GM21619 (cell line): ENCODE measurements at regions not wholly inside any gene's neighbourhood (a gene's known extent, or its start where the extent isn't known, plus 50 kb on each side); places are given as distances from the start of the nearest gene placed in this dataset.
"Not testable (repeated sequence)": the region's sequence is repeated elsewhere in the genome, so short reads cannot be mapped to it uniquely, and the experiment has no call there.

Experiments
- ATAC-seq: cut with Tn5 transposase; IDR thresholded peaks from one replicate; pipeline ENCODE4 v1.9.1; 2021; ENCODE audit not compliant: unreplicated experiment

- ATAC-seq, result no peak
Observed at GRCh38 chr16:86737083-86737482, 158.7 kb downstream of the FOXL1 start.

DNA sequence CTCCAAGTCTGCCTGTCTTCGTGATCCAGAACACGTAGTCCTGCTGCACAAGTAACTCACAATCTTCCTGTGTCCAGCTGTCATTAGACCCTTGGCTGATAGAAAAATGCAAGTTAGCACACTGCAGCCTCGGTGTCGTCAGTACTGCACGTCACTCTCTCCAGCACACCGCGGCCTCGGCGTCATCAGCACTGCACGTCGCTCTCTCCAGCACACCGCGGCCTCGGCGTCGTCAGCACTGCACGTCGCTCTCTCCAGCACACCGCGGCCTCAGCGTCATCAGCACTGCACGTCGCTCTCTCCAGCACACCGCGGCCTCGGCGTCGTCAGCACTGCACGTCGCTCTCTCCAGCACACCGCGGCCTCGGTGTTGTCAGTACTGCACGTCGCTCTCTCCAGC, 160.0 kb downstream of the FOXL1 start:
- ATAC-seq, result not testable (repeated sequence)

GRCh38 chr16:86739178-86739577, 160.8 kb downstream of the FOXL1 start:
- ATAC-seq, result no peak

DNA sequence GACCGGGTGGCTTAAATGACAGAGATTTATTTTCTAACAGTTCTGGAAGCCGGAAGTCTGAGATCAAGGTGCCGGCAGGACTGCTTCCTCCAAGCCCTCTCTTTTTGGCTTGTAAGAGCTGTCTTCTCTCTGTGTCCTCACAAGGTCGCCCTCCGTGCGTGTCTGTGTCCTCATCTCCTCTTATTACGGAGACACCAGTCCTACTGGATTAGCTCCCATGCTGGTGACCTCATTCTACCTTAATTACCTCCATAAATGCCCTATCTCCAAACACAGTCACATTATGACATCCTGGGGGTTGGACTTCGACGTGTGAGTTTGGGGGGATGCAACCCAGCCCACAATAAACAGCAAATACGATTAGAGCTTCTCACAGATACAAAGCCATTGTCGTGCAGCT, 161.5 kb downstream of the FOXL1 start:
- ATAC-seq, result no peak

- no peak for ATAC-seq
Observed at GRCh38 chr16:86740298-86740697, 161.9 kb downstream of the FOXL1 start.

DNA sequence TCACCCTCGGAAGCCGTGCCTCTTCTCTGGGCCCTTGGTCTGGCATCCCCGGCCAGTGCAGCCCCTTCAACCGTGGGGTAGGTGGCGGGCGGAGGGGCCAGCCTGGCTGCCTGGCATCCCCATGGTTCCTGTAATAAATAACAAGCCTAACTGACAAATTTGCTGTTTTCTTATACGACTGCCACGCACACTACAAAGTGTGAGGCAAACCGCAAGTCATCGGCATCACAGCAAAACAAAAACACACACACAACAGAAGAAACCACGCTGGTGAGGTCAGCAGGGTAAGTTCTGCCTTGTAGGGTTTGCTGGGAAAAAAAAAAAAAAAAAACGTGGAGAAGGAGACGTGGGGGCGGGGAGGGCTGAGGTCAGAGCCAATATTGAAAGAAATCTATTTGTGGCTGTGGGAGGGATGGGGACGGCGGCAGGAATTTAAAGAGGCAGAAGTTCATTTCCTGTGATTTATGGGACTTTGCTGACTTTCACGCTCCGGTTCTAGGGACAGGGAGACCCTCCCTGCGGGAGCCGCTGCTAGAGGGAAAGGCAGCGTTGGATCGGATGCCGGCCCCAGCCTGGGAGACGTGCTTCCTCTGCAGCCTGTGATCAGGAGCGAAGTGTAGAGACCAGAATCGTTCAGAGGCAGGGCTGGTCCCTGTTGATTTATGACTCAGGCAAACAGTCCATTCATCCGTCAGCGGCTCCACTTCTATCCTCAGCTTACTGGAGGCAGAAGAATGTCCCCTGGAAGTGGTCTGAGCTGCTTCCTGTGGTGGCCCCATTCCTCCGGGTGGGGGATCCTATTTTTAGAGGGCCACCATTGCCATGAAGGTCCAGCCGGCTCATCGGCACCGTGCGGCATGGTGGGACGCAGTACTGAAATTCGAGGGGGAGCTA, 162.8 kb downstream of the FOXL1 start:
- no peak for ATAC-seq

DNA sequence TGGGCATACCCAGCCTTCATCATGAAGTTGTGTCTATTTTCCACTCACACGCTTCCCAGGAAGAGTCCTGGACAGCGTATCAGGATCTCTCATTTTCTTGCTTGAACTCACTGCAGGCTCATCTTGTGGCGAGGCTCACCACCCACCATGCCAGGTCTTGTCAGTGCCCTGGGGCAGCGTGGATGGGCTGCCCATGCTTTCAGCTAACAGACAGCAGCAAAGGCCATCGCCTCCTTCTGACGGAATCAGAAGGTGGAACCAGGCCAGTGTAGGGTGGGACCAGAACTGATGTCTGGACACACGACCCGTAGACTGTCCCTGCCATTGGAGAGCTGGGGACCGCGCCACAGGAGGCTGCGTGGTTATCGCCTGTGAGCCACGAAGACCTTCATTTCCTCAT, 169.4 kb downstream of the FOXL1 start:
- ATAC-seq, result no peak

DNA sequence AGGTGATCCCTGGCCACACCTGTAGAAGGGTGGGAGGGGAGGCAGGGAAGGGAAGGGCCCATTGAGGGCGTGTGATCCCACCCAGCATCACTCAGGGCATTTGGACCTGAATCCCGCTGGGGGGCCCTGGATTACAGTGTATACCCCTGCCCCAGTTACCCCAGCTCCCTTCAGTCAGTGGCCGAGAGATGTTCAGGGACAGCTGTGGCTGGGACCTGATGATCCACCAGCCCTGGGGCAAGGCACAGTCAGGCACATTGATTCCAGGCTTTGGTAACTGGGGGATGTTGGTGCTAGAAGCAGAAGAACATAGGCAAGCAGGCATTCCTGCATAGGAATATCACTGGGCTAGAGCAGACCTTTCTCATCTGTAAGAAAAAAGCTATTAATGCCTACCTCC, 170.3 kb downstream of the FOXL1 start:
- no peak for ATAC-seq

DNA sequence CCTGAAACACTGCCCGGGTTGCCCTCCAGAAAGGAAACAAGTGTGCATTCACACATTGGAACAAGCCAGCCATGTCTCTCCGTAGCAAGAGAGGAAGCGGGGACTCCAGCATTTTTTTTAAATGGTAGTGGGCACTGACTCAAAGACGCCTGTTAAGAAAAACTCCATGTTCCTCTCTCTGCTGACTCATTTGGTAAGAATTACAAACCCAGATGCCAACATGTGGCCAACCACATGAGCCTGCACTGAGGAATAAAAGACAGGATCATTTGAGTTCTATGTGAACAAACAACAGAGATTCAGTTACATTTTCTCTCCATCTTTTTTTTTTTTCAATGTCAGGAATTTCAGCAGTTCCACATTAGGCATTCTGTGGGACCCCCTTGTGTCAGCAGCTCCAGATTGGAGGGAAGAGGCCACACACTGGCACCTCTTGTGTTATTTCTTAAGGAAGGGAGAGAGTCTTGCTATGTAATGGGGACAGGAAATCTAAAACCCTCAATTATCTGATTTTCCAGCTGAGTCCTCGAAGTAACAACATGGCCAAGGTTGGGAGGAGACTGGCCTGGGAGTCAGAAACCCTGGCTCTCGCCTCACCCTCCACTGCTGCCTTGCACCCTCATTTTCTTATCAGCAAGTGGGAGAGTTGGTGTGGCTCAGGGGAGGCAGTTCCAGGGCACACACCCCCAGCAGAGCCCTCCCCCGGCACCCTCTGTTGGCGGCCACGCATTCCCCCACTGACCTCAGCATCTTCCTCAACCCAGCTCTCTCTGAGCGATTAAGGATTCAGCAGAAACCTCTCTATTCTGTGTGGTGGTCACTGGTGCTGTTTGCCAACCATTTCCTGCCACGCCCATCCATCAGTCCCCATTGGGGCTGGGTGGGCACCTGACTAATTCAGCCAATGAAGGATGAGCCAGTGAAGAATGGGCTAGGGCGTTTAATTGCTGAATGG, 173.0 kb downstream of the FOXL1 start:
- no peak for ATAC-seq

- no peak for ATAC-seq
Observed at GRCh38 chr16:86752582-86753175, 174.3 kb downstream of the FOXL1 start.

DNA sequence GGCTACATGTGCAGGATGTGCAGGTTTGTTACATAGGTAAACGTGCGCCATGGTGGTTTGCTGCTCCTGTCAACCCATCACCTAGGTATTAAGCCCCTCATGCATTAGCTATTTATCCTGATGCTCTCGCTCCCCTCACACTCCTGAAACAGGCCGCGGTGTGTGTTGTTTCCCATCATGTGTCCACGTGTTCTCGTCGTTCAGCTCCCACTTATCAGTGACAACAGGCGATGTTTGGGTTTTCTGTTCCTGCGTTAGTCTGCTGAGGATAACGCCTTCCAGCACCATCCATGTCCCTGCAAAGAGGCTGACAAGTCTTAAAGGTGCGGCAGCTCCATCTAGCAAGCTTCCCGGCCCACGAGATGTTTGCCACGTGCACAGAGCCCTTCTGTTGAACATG, 175.1 kb downstream of the FOXL1 start:
- ATAC-seq, result no peak

DNA sequence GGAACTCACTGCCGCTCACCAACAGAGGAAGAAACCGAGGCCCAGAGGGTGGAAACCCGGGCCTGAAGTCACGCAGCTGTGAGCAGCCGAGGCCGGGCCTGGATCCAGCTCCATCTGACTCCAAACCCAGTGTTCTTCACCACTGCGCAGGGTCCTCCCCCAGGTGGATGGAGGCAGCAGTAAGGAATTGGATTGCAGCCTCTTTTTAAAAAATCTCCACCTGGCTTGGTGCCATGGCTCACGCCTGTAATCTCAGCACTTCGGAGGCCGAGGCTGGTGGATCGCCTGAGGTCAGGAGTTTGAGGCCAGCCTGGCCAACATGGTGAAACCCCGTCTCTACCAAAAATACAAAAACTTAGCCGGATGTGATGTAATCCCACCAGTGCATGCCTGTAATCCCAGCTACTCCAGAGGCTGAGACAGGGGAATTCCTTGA, 177.2 kb downstream of the FOXL1 start:
- no peak for ATAC-seq

DNA sequence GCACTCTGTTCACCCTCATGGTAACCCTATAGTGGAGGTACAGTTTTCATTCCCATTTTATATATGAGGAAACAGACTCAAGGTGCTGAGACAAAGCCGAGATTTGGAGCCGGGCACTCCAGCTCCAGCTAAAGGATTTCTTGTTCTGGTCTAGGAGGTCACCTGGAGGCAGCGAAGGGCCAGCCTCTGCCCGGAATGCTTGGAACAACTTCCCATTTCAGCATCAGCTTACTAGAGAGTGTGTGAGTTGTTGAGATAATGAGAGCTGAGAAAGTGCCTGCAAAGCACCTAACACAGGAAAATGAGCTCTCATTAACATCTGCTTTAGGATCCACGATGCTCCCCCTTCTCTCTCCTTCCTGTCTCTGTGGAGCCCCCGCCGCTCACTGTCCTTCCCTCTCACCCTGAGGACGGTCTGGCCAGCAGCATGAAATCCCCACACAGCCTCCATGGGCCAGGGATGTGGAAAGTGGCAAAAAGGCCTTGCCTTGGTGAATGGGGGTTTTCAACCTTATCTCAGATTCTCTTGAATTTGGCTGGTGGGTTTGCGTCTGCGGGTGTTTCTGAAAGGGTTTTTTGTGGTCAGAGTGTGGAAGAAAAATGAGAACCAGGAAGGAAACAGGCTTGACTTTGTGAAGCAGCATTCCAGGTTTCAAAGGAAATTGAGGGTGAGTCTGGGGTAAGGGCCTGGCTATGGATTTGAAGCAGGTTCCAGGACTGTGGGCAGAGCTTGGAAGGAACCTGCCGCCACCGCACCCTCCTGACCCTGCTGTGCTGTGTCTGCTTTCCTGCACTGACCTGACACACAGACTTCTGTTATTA, 178.7 kb downstream of the FOXL1 start:
- no peak for ATAC-seq

- ATAC-seq, result no peak
Observed at GRCh38 chr16:86757704-86758040, 179.3 kb downstream of the FOXL1 start.

DNA sequence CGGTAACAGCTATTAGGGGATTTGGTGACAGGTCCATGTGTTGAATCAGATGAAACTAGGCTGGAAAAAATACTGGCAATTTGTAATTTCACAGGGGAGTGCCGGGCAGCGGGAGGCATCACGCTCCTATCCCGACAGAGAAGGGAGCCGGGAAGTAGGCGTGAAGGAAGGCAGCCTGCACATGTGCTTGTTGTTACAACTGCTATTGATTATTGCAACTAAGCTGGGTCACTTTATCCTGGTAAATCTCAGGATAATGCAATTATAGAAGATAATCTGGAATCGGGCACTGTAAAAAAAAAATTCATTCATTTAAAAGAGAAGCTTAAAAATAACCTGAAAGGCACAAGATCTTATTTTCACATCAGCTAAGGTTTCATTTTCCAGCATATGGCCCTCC, 180.6 kb downstream of the FOXL1 start:
- no peak for ATAC-seq

DNA sequence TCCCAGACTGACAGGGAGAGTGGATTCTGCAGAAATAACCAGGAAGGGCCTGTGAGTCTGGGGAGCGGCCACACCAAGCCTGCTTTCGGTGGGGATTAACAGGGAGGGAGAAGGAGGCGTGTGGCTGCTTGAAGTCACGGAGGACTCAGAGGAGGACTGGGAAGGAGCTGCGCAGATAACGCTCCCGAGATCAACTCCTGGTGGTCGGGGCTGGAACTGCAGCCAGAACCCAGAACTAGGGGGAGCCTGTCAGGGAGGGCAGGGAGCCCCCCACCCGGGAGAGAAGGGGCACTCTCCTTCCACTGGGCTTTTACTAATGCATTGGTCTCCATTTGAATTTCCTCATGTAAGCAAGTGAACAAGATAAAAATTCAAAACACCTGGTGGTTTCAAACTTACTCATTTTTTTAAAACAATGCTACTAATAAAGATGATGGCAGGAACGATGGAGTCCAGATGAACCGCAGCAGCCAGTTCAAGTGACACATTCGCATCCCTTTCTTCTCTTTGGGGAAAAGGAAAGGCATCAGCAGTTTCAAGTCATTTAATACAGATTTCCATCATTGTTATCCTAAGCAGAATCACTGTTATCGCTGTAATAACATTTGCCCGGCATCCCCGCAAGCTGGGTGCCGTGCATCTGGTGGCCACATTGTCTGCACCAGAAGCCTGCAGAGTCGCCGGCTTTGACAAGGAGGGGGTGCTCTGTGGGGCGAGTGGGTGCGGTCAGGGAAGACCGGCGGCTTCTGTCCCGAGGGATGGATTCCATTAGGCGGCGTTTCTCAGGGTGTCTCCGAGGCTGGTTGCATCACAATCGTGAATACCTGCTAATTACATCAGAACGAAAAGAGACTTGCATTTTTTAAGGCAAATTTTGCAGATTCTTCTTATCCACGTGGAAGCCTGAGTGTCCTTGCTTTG, 183.0 kb downstream of the FOXL1 start:
- no peak for ATAC-seq

DNA sequence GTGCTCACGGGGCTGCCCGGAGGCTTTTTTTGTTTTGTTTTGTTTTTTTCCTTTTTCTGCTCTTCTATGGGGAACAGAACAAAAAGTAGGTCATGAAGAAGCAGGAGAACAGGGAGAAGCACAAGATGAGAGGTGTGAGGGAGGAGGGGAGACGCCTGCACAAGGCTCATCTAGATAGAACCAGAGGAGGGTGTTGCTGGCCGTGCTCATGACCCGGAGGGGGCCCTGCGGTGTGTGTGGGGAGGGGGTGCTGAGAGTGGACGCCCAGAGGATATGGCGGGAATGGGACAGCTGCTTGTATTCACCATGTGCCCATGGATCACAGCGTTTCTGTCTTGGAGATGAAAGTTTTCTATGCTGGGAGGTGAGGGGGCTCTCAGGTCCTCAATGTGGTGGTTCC, 183.7 kb downstream of the FOXL1 start:
- ATAC-seq, result no peak

DNA sequence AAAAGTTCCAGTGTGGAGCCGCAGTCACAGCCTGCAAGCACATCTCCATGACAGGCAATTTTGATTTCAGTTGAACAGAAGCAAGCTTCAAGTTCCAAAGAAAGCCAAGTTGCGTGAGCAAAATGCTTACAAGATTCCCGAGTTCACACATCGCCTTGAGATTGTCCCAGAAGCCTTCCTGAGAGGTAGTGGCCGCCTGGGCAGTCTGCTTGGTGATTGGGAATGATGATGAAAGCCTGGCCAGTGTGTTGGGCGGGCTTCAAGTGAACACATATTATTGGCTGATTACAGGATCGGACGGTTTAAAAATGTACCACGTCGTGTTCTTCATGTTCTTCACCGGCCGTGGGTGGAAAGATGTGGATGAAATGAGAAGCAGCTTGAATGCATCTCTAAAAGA, 185.5 kb downstream of the FOXL1 start:
- ATAC-seq, result no peak

GRCh38 chr16:86764551-86764950, 186.2 kb downstream of the FOXL1 start:
- ATAC-seq, result no peak
